ENCODE measurements at regions not wholly inside any gene's neighbourhood (a gene's known extent, or its start where the extent isn't known, plus 50 kb on each side); places are given as distances from the start of the nearest gene placed in this dataset.

DNA sequence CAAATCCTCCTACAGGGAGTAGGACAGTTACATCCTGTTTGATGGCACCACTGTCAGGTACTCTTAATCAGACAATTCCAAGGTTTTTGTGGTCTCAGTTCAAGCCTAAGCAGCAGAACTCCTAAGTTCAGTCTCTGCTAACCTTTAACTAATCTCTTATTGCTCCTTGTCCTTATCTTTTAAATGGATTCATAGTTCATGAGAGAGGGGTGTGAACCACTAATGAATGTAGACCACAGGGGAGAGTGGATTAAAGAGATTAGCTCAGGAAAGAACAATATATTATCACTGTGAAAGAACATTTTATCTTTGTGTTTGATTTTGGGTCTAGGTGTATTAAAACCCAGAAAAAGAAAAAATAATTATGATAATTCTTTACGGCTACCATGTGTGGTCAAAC is 168.9 kb downstream of the DCK start:
- DNase-seq (ENCODE audit: low read depth): no peak

DNA sequence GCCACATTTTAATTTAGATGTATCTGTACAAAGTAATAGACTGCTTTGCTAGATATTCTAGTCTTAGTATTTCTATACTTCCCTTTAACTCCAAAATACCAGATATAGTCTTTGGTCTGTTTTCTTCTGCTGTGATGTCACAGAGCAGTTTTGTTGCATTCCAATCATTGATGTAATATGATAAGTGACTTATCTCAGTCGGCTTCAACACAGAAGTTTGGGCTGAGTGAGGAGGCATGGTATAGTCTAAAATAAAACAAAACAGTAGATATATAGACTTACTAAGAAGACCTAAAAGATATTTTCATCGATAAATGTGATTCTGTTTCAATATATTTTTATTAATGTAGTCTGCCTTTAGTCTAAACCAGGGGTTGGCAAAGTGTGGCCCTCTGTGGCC is 169.9 kb downstream of the DCK start:
- peak; percentile 27 for DNase-seq (ENCODE audit: low read depth)

DNA sequence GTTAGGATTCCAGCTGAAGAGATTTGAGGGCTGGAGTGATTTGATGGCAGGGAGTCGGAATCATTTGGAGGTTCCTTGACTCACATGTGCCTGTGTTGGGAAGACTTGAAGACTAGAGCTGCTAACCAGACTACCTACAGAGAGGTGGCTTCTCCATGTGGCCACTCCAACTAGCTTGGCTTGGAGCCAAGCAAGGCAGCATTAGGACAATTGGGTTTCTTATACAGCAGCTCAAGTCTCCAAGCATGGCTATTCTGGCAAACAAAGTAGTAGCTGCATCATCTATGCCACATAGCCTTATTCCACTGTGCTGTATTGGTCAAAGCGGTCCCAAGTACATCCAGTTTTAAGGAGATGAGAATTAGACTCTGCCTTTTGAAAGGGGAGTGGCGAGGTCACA is 171.7 kb upstream of the SLC4A4 start:
- no peak for DNase-seq (ENCODE audit: low read depth)

DNA sequence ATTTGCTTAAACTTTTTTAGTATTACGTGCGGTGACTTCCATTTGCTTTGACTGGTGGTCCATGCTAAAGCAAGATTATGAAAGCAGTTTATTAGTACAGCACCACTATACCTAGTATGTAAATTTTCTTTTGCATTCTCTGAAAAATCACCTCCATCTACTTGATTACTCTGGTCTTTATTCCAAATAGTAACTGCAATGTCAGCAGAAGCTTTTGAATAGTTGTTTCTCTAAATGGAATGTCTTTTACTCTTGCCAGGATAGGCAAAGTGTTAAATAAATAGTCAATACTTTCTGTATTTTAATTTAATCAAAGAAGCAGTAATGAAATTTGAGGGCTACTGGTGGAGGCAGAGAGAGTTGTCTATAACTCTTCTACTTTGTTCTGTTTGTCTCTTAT is 167.2 kb upstream of the SLC4A4 start:
- no peak for DNase-seq (ENCODE audit: low read depth)

DNA sequence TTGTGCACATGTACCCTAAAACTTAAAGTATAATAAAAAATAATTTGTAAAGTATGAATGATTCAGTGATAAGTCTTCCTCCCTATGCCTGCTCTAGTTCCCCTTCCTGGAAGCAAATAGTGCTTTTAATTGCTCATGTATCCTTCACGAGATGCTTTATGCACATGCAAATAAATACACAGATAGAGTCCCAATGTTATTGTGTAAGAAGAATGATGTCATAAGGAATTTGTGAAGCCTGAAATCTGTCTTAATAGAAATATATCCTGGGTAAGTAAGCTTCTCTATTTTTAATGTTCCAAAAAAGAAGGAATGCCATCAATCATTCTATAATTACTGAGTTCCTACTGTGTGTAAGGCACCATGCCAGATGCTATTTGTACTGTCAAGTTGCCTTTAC is 157.5 kb upstream of the SLC4A4 start:
- DNase-seq (ENCODE audit: low read depth): no peak

DNA sequence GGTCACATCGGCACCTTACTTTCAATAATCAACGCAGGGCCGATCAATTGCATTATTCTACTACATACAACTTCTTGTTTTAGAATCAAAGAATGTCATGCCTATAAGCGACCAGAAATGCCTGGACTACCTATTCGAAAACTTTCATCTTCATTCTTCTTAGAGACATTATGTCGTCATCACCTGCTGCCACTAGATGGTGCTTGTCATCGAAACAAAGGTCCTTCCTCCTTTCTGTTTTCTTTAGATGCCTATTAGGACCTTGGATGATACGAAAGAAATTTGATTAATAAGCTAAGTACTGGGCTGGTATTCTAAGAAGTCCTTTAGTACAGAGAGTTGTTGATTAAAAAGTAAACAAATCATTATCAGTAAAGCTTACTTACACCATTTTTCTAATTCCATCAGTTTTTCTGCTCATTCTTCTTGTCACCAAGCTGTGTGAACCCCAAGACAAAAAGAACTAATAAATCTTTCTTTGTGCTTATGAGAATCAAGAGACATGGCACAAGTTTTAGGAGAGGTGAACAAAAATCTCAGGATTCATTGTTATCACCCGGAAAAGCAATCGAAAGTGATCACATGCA is 154.5 kb upstream of the SLC4A4 start:
- DNase-seq (ENCODE audit: low read depth): peak; percentile 64

DNA sequence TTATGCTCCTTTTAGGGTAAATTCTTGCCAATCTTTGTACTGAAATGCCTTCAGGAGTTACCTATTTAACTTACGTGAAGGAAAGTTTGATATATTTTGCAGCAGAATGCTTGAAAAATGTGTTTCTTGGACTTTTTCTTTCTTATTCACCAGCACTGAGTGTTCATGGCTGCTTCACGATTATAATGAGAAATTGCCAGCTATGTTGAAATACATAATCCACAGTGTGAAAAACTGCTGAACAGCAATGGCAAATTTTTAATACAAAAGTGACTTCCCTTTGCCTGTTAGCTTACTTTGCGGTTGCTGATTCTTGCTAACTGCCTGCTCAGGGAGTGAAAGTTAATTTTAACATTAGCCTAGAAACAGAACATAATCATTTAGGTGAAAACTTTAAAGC is 153.8 kb upstream of the SLC4A4 start:
- no peak for DNase-seq (ENCODE audit: low read depth)

DNA sequence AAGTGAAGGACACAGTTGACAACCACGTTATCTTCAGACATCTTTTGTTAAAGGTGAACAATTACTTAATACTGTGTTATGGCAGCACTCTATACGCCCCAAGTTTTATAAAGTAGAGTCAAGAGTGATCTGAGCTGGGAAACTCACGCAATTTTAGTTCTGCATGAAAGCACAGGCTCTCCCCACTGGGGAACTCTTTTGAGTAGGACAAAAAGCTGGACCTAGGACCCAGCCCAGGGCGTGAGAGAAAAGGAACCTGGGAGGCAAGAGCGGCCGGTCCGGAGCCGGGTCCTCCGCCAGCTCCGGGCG is 152.6 kb upstream of the SLC4A4 start:
- no peak for DNase-seq (ENCODE audit: low read depth)

DNA sequence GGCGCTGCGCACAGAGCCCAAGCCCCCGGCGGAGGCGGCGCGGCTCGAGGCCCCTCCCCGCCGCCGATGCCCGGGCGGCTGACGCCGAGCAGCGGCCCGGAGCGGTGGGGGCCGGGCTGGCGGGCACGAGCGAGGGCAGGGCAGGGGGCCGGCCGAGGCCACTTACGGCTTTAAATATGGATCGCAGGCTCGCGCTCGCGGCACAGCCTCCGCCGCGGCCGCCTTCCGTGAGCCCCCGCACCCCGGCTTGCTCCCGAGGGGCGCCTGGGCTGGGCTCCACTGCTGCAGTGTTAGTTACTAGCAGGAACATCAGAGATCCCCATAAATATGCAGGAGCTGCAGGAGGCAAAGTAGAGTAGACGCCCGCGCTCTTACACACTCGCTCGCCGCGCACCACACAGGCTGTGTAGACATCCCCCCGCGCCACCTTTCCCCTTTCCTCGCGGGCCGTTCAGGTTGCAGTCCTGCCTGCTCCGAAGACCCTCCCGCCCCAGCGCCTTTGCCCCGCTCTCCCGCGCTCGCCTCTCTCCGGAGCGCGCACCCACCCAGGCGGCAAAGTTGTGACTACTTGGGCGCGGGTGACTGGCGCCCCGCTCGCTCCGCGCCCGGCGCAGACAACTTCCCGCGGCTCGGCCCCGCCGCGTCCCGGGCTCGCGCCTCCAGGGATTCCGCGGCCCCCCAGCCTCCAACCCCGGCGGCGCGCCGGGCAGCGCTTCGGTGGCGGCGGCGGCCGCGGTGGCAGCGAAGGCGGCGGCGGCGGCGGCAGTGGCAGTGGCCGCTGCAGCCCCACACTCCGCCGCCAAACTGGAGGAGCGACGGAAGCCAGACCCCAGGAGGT is 152.0 kb upstream of the SLC4A4 start:
- DNase-seq (ENCODE audit: low read depth): peak; percentile 50

DNA sequence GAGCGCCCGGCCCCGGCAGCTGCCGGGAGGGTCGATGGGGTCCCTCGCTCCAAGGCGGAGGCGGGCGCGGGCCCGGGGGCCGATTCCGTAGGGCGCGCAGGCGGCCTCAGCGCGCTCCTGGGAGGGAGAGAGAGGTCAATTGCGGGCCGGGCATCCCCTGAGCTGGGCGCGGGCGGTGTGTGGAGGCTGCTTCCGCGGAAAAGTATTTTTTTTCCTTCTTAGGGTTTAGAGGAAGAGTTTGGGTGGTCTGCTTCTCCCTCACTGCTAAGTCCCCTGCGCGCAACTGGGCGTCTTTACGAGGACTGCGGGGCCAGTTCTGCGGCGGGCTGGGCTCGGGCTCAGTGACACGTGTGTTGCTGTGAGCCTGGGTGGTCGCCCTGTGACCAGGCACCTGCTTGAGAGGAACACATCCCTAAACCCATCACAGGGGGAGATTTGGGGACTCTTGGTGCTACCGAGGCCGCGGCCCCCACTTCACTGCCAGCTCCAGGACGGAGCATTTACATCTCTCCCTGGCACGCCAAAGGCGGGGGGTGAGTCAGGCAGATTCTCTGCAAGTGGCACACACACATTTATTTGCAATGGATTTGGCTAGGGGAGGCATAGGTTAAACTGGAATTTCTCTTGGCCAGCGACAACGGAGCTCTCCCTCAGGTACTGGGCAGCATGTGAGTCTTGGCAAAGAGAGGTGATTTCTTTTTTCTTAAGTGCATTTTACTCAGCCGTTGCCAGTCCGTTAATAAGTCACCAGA is 151.2 kb upstream of the SLC4A4 start:
- no peak for DNase-seq (ENCODE audit: low read depth)

DNA sequence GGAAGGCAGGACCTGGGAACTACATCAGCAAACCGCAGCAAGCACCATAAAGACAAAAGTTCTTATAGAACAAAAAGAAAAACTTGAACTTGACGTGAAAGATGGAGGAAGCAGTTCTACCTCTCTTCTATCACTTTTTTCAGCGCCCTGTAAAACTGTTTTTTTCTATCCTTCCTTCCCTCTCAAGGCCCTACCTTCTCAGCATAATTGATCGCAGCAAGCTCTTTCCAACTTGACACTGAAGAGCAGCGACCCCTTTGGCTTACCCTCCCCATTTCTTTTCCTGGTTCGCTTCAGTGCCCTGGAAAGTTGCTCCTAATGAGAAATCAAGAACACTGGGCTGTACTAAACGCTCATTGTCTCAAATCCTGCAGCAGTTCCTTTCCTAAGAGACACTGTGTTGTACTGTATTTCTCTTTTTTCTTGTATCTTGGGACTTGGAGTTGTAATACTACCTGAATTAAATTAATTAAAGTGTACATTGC is 150.6 kb upstream of the SLC4A4 start:
- no peak for DNase-seq (ENCODE audit: low read depth)

DNA sequence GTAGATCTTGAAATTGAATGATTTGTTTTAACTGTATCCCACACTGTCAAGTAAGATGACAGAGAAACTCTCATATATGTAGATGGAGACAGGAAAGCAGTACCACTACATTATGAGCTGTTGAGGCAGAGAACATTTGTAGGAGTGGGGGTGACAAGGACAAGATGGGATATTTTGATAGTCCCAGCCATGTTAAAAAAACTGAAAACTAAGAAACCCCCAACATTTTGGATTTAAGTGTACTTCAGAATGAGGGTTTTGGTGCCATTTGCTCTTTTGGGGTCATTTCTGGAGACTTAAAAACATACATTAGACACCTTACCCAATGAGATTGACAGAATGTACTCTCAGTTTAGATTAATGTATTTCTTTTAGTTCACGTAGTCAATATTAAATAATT is 149.9 kb upstream of the SLC4A4 start:
- no peak for DNase-seq (ENCODE audit: low read depth)

DNA sequence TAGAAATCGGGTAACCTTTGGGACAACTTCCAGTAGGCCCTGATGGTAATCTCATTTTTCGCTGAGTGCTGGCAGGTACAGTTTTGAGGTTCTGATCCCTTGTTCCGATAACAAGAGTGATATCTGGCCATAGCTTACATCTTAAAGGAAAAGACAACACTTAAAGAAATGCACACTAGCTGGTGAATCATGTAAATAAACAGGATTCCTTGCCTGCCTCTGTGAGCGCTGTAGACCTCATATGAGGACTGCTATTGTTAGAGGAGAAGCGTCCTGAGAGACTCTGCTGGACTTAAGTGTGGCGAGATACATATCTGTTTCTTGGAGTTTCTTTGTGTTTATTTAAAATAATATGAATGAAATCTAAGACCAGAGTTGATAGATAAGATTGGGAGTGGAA is 149.3 kb upstream of the SLC4A4 start:
- peak; percentile 78 for DNase-seq (ENCODE audit: low read depth)

DNA sequence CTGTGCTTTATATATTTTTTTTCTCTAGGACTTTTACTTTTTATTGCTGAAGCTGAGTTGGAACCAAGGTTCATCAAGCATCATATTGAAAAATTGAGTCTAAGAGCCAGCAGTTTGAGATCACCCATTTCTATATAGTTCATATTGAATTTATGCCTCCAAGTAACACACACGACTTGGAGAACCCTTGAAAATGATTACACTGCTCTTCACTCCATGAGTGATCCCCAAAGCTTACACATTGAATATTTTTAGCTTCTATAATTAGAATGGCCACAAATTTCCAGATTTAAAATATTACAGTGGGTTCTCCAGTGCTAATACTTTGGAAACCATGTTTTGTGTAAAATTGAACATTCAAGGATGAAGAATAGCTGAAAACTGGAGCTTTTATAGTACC is 144.4 kb upstream of the SLC4A4 start:
- no peak for DNase-seq (ENCODE audit: low read depth)

DNA sequence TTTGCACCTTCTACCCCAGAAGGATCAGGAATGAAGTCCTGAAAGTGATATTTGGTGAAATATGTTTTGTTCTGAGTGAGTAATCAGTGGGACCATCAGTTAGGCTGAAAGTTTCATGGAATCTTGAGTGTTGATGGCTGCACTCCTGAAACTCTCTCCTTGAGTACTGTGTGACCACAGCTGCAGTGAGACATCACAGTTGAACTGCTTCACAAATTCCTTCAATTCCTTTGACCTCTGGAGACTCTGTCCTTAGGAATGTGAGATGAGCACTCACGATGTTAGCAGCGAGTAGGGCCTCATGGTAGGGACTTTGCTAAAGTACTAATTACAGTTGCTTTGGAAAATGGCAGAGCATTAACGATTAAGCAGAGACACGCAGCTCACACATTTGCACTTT is 142.9 kb upstream of the SLC4A4 start:
- peak; percentile 76 for DNase-seq (ENCODE audit: low read depth)

DNA sequence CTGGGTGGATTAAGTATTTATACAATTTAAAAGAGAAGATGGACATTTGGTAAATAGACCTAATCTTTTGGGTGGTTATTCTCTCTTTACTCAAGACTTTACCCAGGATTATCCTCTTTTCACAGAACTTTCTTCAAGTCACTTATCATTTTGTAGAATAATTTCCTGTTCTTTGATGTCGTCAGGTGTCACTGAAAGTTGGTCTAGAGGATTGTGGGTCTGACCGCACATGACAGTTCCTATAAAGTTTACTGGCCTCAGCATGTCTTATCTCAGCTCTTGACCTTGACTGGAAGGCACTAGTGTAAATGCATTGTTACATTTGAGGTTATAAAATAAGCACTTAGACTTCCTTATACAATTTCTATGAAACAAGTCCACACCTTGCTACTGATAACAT is 139.9 kb upstream of the SLC4A4 start:
- DNase-seq (ENCODE audit: low read depth): no peak

DNA sequence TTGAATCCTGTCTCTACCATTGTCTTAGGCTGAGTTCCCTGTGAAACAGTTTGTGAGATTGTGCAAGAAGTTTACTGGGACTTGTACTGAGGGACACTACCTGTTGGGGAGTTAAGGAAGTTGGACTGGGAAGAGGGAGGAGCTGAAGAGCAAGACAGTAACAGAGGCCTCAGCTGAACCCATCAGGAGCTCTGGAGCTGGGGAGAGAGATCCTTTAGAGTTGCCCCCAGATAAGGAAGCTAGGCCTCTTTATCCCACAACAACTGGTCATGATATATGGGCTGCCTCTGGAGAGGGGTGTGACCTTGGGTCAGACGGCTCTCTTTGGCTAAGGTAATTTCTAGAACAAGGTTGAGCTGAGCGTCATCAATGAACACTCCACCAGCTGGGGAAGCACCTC is 137.8 kb upstream of the SLC4A4 start:
- peak; percentile 50 for DNase-seq (ENCODE audit: low read depth)

DNA sequence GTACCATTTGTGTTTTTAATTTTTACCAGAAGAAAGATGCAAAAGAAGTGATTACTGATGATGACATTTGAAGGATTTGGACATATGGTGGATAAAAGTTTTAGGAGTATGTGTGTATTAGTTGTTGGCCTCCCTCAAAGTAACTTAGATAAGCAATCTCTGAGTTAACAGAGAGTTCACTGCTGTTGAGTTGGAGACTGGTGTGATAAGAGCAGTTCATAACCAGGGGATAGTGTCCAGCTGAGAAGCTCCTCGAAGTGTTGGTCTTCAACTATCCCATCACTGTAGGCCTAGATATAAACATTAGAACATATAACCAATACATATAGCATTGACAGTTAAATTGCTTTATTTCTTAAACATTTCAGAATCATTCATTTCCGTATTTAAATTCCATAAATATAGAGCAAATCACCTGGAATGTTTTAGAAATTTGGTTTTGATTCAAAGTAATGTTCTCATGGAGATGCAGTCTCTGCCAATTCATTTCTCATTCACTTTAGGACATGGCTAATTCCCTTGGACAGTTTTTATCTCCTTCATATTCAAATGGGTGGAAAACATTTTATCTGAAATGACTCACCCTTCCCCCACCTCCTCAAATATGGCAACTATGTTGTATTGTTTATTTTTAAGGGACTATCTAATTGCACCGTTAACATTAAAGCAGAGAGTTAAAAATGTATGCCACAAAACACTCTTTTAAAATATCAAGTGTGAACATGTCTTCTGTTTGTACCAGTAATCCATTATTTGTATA is 136.8 kb upstream of the SLC4A4 start:
- peak; percentile 76 for DNase-seq (ENCODE audit: low read depth)

DNA sequence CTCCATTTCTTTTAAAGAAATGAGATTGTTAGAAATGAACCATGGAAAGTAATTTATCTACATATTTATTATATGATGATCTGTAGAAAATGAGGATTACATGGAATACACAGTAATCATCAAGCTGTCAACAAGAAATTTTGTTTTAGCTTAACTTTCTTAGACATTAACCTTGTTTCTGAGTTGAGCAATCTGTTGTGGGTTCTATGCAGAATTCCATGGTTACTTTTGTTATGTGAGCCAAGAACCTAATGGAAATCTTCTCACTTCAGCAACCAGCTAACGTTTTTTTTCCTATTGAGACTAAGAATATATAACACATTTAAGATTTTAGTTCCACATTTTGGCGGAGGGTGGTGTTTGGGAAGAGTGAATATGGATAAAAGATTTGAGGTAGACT is 136.1 kb upstream of the SLC4A4 start:
- peak; percentile 92 for DNase-seq (ENCODE audit: low read depth)

DNA sequence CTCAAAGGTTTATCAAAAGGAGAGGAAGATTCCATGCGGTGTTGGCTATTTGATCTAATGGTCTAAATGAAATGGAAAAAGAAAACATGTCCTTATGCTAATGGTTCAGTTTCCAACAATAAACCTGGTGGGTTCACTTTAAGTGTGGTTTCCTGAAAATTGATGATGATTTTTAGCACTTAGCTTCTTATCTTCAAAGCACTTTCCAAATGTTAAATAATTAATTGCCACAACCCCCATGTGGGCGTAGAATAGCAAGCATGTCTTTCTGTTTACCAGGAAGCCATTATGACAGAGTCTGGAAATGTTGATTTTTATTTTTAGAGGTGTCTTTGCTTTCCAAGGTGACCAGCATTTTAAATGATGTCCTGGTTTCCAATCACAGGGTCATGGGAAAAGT is 134.8 kb upstream of the SLC4A4 start:
- no peak for DNase-seq (ENCODE audit: low read depth)

DNA sequence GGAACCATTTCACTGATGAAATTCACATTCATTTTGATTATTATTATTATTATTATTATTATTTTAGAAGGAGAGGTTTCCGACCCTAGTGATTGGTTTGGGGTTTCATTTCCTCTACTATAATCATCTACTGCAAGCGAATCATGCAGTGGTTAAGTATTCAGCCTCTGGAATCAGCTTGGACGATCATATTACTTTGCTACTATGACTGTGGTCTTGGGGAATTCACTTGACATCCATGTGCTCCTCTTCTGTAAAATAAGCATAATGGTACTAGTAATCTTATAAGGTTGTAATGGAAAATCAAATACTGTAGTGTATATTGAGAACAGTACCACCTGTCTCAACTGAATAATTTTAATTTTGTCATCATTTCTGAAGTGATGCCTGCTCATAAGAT is 132.1 kb upstream of the SLC4A4 start:
- DNase-seq (ENCODE audit: low read depth): no peak

DNA sequence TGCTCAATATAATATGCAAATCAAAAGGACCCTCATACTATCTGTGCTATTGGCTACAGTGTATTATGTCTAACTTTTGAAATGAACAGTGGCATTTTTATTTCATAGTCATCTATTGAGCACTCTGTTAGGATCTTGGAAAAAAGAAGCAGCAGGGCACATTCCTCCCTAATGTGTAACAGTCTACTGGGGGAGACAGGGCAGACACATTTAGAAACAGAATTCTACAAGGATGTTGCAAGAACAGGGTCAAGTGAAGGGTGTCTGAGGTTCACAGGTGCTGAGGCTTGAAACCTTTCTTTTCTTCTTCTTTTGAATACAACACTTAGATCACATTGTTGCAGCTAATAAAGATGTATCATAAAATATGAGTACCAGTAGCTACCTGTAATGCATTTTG is 129.7 kb upstream of the SLC4A4 start:
- DNase-seq (ENCODE audit: low read depth): peak; percentile 85

DNA sequence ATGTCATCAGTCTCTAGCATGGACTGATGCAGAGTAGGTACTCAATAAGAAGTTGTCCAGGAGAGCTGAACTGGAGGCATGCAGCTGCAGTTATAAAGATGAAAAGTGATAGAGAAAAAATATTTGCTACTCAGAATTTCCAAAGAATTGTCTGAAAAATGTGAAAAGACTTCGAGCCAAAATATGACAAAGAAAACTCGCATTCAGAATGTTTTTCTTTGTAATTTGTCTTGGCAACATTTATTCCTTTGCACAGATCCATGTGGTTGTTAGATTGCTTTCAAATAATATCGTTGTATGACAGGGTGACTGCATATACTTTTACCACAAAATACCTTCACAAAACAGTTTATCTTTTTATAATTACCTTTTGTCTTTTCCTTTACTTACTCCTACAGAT is 128.0 kb upstream of the SLC4A4 start:
- DNase-seq (ENCODE audit: low read depth): no peak

Measured in amniotic epithelial cell (primary cell).